ENCODE measurements at regions not wholly inside any gene's neighbourhood (a gene's known extent, or its start where the extent isn't known, plus 50 kb on each side); places are given as distances from the start of the nearest gene placed in this dataset.
"Not testable (repeated sequence)": the region's sequence is repeated elsewhere in the genome, so short reads cannot be mapped to it uniquely, and the experiment has no call there.

GRCh38 chr1:98287626-98288025 lies 366.8 kb upstream of the DPYD start:
- TF ChIP-seq CTCF (IDR thresholded peaks at IDR 0.05; ENCODE audit: low read depth, low read length, missing control alignments): no peak
- no peak for DNase-seq (ENCODE audit: low read depth)
- no peak overlapping the region for H3K4me3 ChIP-seq (ENCODE audit: low read depth, low read length)

GRCh38 chr1:98286656-98287055 lies 365.8 kb upstream of the DPYD start:
- DNase-seq (ENCODE audit: low read depth): no peak
- TF ChIP-seq CTCF (IDR thresholded peaks at IDR 0.05; ENCODE audit: low read depth, low read length, missing control alignments): no peak
- no peak overlapping the region for H3K4me3 ChIP-seq (ENCODE audit: low read depth, low read length)

GRCh38 chr1:98285286-98285685 lies 364.5 kb upstream of the DPYD start:
- not testable (repeated sequence) for H3K4me3 ChIP-seq (ENCODE audit: low read depth, low read length); DNase-seq (ENCODE audit: low read depth)

GRCh38 chr1:98280049-98280448 lies 359.2 kb upstream of the DPYD start:
- DNase-seq (ENCODE audit: low read depth): no peak
- no peak for TF ChIP-seq CTCF (IDR thresholded peaks at IDR 0.05; ENCODE audit: low read depth, low read length, missing control alignments)
- H3K4me3 ChIP-seq (ENCODE audit: low read depth, low read length): no peak overlapping the region

- H3K4me3 ChIP-seq (ENCODE audit: low read depth, low read length): no peak overlapping the region
- TF ChIP-seq CTCF (IDR thresholded peaks at IDR 0.05; ENCODE audit: low read depth, low read length, missing control alignments): no peak
- DNase-seq (ENCODE audit: low read depth): no peak
Observed at GRCh38 chr1:98278055-98278454, 357.2 kb upstream of the DPYD start.

- DNase-seq (ENCODE audit: low read depth): no peak
- TF ChIP-seq CTCF (IDR thresholded peaks at IDR 0.05; ENCODE audit: low read depth, low read length, missing control alignments): no peak
- no peak overlapping the region for H3K4me3 ChIP-seq (ENCODE audit: low read depth, low read length)
Observed at GRCh38 chr1:98277118-98277517, 356.3 kb upstream of the DPYD start.

- no peak overlapping the region for H3K4me3 ChIP-seq (ENCODE audit: low read depth, low read length)
- no peak for TF ChIP-seq CTCF (IDR thresholded peaks at IDR 0.05; ENCODE audit: low read depth, low read length, missing control alignments)
- no peak for DNase-seq (ENCODE audit: low read depth)
Observed at GRCh38 chr1:98276514-98276913, 355.7 kb upstream of the DPYD start.

GRCh38 chr1:98268316-98268715 lies 347.5 kb upstream of the DPYD start:
- TF ChIP-seq CTCF (IDR thresholded peaks at IDR 0.05; ENCODE audit: low read depth, low read length, missing control alignments): no peak
- H3K4me3 ChIP-seq (ENCODE audit: low read depth, low read length): no peak overlapping the region
- no peak for DNase-seq (ENCODE audit: low read depth)

Measured in GM12864 (cell line).